H9 (cell line): ENCODE measurements at regions not wholly inside any gene's neighbourhood (a gene's known extent, or its start where the extent isn't known, plus 50 kb on each side); places are given as distances from the start of the nearest gene placed in this dataset.

ENCODE experiments used
- DNase-seq: peaks from one replicate; pipeline ENCODE4 v3.0.0-alpha.2; 2017
- H2AFZ ChIP-seq: one replicate; pipeline ENCODE4 v1.6.1; 2013; ENCODE audit warnings: mild to moderate bottlenecking, low read length, control low read depth, moderate library complexity
- H2AK5ac ChIP-seq: 2 replicates; pipeline ENCODE4 v1.6.1; 2013; ENCODE audit warnings: low read length, control low read depth, mixed read lengths; ENCODE audit not compliant: insufficient read length
- H2BK120ac ChIP-seq: one replicate; pipeline ENCODE4 v1.6.1; 2013; ENCODE audit warnings: low read depth, mild to moderate bottlenecking, low read length, control low read depth, inconsistent platforms; ENCODE audit not compliant: poor library complexity, severe bottlenecking
- H2BK12ac ChIP-seq: 2 replicates; pipeline ENCODE4 v1.6.1; 2013; ENCODE audit warnings: low read length, control low read depth, mixed read lengths, low read depth; ENCODE audit not compliant: insufficient read length
- H2BK15ac ChIP-seq: 2 replicates; pipeline ENCODE4 v1.6.1; 2013; ENCODE audit warnings: low read depth, low read length, control low read depth
- H2BK20ac ChIP-seq: one replicate; pipeline ENCODE4 v1.6.1; 2013; ENCODE audit warnings: low read depth, mild to moderate bottlenecking, low read length, control low read depth, inconsistent platforms; ENCODE audit not compliant: poor library complexity, severe bottlenecking
- H2BK5ac ChIP-seq: 2 replicates; pipeline ENCODE4 v1.6.1; 2013; ENCODE audit warnings: low read length, control low read depth, mixed read lengths; ENCODE audit not compliant: insufficient read length
- H3K14ac ChIP-seq: 2 replicates; pipeline ENCODE4 v1.6.1; 2013; ENCODE audit warnings: low read length, control low read depth; ENCODE audit not compliant: insufficient read depth
- H3K18ac ChIP-seq: 2 replicates; pipeline ENCODE4 v1.6.1; 2013; ENCODE audit warnings: low read depth, mild to moderate bottlenecking, mixed read lengths, low read length, control low read depth; ENCODE audit not compliant: insufficient read length
- H3K23ac ChIP-seq: 2 replicates; pipeline ENCODE4 v1.6.1; 2013; ENCODE audit warnings: low read length, control low read depth, mixed read lengths, low read depth; ENCODE audit not compliant: insufficient read length
- H3K23me2 ChIP-seq: 2 replicates; pipeline ENCODE4 v1.6.1; 2013; ENCODE audit warnings: low read depth, mild to moderate bottlenecking, mixed read lengths, low read length, control low read depth; ENCODE audit not compliant: insufficient read length, poor library complexity, severe bottlenecking
- H3K27ac ChIP-seq: 2 replicates; pipeline ENCODE4 v1.5.1; 2013; ENCODE audit warnings: low read length, control low read depth, mixed read lengths, low read depth; ENCODE audit not compliant: insufficient read length
- H3K27me3 ChIP-seq: 2 replicates; pipeline ENCODE4 v1.6.1; 2013; ENCODE audit warnings: low read length, control low read depth, inconsistent platforms; ENCODE audit not compliant: insufficient read depth
- H3K4ac ChIP-seq: 2 replicates; pipeline ENCODE4 v1.6.1; 2013; ENCODE audit warnings: low read depth, mild to moderate bottlenecking, control low read depth, inconsistent platforms, low read length, moderate library complexity
- H3K4me1 ChIP-seq: 2 replicates; pipeline ENCODE4 v1.6.1; 2013; ENCODE audit warnings: low read length, control low read depth, inconsistent platforms; ENCODE audit not compliant: insufficient read depth
- H3K4me2 ChIP-seq: 2 replicates; pipeline ENCODE4 v1.6.1; 2013; ENCODE audit warnings: low read length, control low read depth, mixed read lengths; ENCODE audit not compliant: insufficient read length, insufficient read depth
- H3K56ac ChIP-seq: 2 replicates; pipeline ENCODE4 v1.6.1; 2013; ENCODE audit warnings: low read depth, mild to moderate bottlenecking, mixed read lengths, low read length, control low read depth; ENCODE audit not compliant: insufficient read length
- H3K79me1 ChIP-seq: 2 replicates; pipeline ENCODE4 v1.6.1; 2013; ENCODE audit warnings: low read depth, mild to moderate bottlenecking, moderate library complexity, low read length, control low read depth, inconsistent platforms; ENCODE audit not compliant: insufficient read depth, poor library complexity, severe bottlenecking
- H3K79me2 ChIP-seq: 2 replicates; pipeline ENCODE4 v1.6.1; 2013; ENCODE audit warnings: low read length, control low read depth, inconsistent platforms; ENCODE audit not compliant: insufficient read depth
- H3K9ac ChIP-seq: 2 replicates; pipeline ENCODE4 v1.6.1; 2013; ENCODE audit warnings: low read length, control low read depth, mixed read lengths; ENCODE audit not compliant: insufficient read length; ENCODE audit errors: extremely low read depth
- H3K9me3 ChIP-seq: one replicate; pipeline ENCODE4 v1.6.1; 2013; ENCODE audit warnings: low read depth, low read length, inconsistent platforms; ENCODE audit not compliant: control insufficient read depth
- H3T11ph ChIP-seq: one replicate; pipeline ENCODE4 v1.6.1; 2013; ENCODE audit warnings: mild to moderate bottlenecking, low read length, control low read depth, inconsistent platforms
- H4K20me1 ChIP-seq: one replicate; pipeline ENCODE4 v1.6.1; 2013; ENCODE audit not compliant: control insufficient read depth, insufficient read length, insufficient read depth
- H4K5ac ChIP-seq: 2 replicates; pipeline ENCODE4 v1.6.1; 2013; ENCODE audit warnings: low read depth, mild to moderate bottlenecking, mixed read lengths, low read length, control low read depth; ENCODE audit not compliant: insufficient read length
- H4K8ac ChIP-seq: replicated peaks from 2 replicates; pipeline ENCODE4 v1.6.1; 2013; ENCODE audit warnings: low read length, control low read depth, mixed read lengths, low read depth; ENCODE audit not compliant: insufficient read length
- H4K91ac ChIP-seq: 2 replicates; pipeline ENCODE4 v1.6.1; 2013; ENCODE audit warnings: low read depth, mild to moderate bottlenecking, moderate library complexity, mixed read lengths, low read length, control low read depth; ENCODE audit not compliant: insufficient read length
- H3K27ac Mint-ChIP-seq, 3 experiments: 2 replicates in 2 of 3; 3 replicates in 1 of 3; pipeline ENCODE4 v1.8.0; 2020 to 2021; ENCODE audit warnings: mixed read lengths in 3 of 3, mild to moderate bottlenecking in 1 of 3, moderate library complexity in 1 of 3
- H3K27me3 Mint-ChIP-seq: 2 replicates; pipeline ENCODE4 v1.8.0; 2021; ENCODE audit warnings: low read depth, mild to moderate bottlenecking, moderate library complexity, mixed read lengths
- H3K36me3 Mint-ChIP-seq, 3 experiments: 2 replicates in 2 of 3; 3 replicates in 1 of 3; pipeline ENCODE4 v1.8.0; 2020 to 2021; ENCODE audit warnings: low read depth in 3 of 3, mixed read lengths in 3 of 3; ENCODE audit not compliant: insufficient read depth in 1 of 3
- H3K4me1 Mint-ChIP-seq, 2 experiments: 2 replicates each; pipeline ENCODE4 v1.8.0; 2020; ENCODE audit warnings: mixed read lengths in 2 of 2
- H3K4me3 Mint-ChIP-seq, 2 experiments: 2 replicates in 1 of 2; 3 replicates in 1 of 2; pipeline ENCODE4 v1.8.0; 2020 to 2021; ENCODE audit warnings: mild to moderate bottlenecking in 2 of 2, mixed read lengths in 2 of 2, moderate library complexity in 1 of 2
- H3K9me3 Mint-ChIP-seq, 2 experiments: 2 replicates in 1 of 2; 3 replicates in 1 of 2; pipeline ENCODE4 v1.8.0; 2020; ENCODE audit warnings: mild to moderate bottlenecking in 2 of 2, mixed read lengths in 2 of 2, moderate library complexity in 1 of 2
- WGBS: extraction: QIAGEN DNeasy Blood & Tissue Kit; methylation state at CpG from one replicate; pipeline ENCODE4 v1.1.7; 2013; ENCODE audit warnings: missing lambda C conversion rate, low lambda C conversion rate, mixed read lengths; ENCODE audit not compliant: insufficient read length; ENCODE audit errors: extremely low coverage; 5-methylcytosine and 5-hydroxymethylcytosine counted together
- TF ChIP-seq, protein P1 (sequence below): fragments of 200-600 bp; sonication (generic); conservative IDR thresholded peaks from 3 replicates; pipeline ENCODE4 v1.8.0; 2021; ENCODE audit warnings: antibody characterized with exemption, mild to moderate bottlenecking

DNA sequence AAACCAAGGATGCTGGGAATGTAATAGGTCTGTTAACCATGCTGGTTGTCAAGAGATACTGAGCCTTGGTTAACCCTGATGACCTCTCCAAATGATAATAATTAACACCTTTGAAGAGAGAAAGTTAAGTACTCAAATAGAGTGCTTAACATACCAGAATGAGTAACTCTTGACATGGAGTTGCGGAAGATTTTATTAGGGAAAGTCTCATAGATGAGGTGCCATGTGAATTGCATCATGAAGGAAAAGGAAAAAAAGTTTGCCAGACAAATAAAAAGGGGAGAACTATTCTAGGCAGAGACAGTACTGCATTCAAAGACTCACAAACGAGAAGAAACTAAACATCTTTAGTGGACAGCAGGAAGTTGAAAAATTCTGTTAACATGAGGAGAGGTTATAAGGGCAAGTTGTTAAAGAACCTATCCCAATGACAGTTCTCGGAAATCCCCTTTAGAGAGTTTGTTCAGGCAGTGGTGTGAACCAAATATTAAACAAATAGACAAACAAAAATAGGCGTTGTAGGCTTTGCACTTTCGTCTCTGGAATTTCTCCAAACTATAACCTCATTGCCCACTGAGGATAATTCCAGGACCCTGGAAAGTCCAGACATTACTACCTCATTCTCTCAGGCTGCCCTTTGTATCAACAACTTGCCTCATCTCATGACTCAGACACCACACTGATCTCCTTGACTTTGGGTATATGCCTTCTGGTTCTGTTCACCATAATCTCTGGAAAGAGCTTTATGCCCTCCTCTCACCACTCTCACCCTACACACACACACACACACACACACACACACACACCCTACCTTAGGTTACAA lies 435.0 kb downstream of the GXYLT1 start:
- no peak overlapping the region for H2BK12ac ChIP-seq
- no peak overlapping the region for H2BK15ac ChIP-seq
- Mint-ChIP-seq H3K27me3 (no peaks in the 10 kb centered on the region), H3K4me1 (peaks cover 25 to 26% of the 10 kb centered on the region in 2 experiments), H3K9me3 (no peaks in the 10 kb centered on the region; a peak in 1 of 5 replicates), H3K4me3 (no peak overlapping the region), H3K27ac (peak overlapping the region in 2 of 3 experiments; percentile 16 to 43; a peak in 3 of 7 replicates), H3K36me3 (no peaks in the 10 kb centered on the region; a peak in 1 of 7 replicates)
- no peak overlapping the region; the same call in 1 of the 2 replicates for H3K14ac ChIP-seq
- no peak overlapping the region for H3K23ac ChIP-seq
- no peak overlapping the region for H2AK5ac ChIP-seq
- peaks cover 6% of the 10 kb centered on the region; the same call in 1 of the 2 replicates for H3K4me1 ChIP-seq
- H3K79me1 ChIP-seq: no peaks in the 10 kb centered on the region
- H4K8ac ChIP-seq: no peak overlapping the region
- no peaks in the 10 kb centered on the region for H4K20me1 ChIP-seq
- no peak overlapping the region for H3K18ac ChIP-seq
- H3T11ph ChIP-seq: no peak overlapping the region
- DNase-seq: no peak
- no peak overlapping the region for H3K4me2 ChIP-seq
- H2BK20ac ChIP-seq: no peak overlapping the region
- no peak overlapping the region for H3K56ac ChIP-seq
- TF ChIP-seq, protein P1, sequence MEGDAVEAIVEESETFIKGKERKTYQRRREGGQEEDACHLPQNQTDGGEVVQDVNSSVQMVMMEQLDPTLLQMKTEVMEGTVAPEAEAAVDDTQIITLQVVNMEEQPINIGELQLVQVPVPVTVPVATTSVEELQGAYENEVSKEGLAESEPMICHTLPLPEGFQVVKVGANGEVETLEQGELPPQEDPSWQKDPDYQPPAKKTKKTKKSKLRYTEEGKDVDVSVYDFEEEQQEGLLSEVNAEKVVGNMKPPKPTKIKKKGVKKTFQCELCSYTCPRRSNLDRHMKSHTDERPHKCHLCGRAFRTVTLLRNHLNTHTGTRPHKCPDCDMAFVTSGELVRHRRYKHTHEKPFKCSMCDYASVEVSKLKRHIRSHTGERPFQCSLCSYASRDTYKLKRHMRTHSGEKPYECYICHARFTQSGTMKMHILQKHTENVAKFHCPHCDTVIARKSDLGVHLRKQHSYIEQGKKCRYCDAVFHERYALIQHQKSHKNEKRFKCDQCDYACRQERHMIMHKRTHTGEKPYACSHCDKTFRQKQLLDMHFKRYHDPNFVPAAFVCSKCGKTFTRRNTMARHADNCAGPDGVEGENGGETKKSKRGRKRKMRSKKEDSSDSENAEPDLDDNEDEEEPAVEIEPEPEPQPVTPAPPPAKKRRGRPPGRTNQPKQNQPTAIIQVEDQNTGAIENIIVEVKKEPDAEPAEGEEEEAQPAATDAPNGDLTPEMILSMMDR: no peak
- H4K5ac ChIP-seq: no peak overlapping the region
- H3K79me2 ChIP-seq: no peaks in the 10 kb centered on the region
- H4K91ac ChIP-seq: no peak overlapping the region
- H3K27ac ChIP-seq: no peak overlapping the region
- no peaks in the 10 kb centered on the region for H3K27me3 ChIP-seq
- WGBS: no CpG with 5 or more reads among the region's 5 CpGs
- no peak overlapping the region for H2BK5ac ChIP-seq
- no peak overlapping the region for H2AFZ ChIP-seq
- no peak overlapping the region for H2BK120ac ChIP-seq
- no peak overlapping the region for H3K4ac ChIP-seq
- H3K9ac ChIP-seq: no peak overlapping the region
- no peaks in the 10 kb centered on the region for H3K23me2 ChIP-seq
- H3K9me3 ChIP-seq: no peaks in the 10 kb centered on the region
